ENCODE measurements at regions not wholly inside any gene's neighbourhood (a gene's known extent, or its start where the extent isn't known, plus 50 kb on each side); places are given as distances from the start of the nearest gene placed in this dataset.

DNA sequence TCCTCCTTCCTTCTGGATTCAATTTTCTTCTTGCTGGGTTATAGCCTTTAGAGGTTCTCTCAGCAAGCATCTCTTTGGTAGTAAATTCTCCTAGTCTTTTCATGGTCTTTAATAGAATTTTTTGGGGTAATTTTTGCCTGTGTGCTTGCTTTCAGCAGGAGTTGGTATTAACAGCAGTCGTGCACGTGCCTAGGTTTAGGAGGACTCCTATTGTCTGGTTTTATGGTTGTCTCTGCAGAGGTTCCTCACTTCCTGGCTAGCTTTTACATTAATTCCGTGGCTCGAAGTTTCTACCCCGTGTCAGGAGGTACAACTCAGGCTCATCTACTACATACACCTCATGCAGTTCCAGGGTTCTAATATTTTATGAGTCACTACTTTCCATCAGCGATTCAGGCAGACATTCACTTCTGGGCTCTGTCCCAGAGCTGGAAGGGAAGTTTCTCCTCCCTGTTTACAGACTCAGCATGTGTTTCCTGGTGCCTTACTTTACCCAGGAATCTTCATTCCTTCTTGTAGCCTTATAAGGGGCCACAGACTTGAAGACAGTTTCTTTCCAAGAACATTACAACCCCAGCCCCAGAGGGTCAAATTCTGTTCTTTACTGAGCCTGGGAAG is 643.6 kb downstream of the HS3ST4 start:
- no peak overlapping the region for H3K4me3 Mint-ChIP-seq (ENCODE audit: unreplicated experiment)
- intact Hi-C loops (cut with micrococcal nuclease; ENCODE audit: unreplicated experiment) = no loop called here
- no peak overlapping the region for H3K27ac Mint-ChIP-seq (ENCODE audit: unreplicated experiment)
- H3K27me3 Mint-ChIP-seq (ENCODE audit: insufficient read depth, unreplicated experiment) = peaks cover 8% of the 10 kb centered on the region
- CTCF ChIA-PET = no interaction called here
- no peaks in the 10 kb centered on the region for H3K4me1 ChIP-seq
- peaks cover 7% of the 10 kb centered on the region for H3K4me1 Mint-ChIP-seq (ENCODE audit: low read depth, unreplicated experiment)
- H3K9me3 Mint-ChIP-seq (ENCODE audit: unreplicated experiment) = no peaks in the 10 kb centered on the region
- no peak for DNase-seq
- no peaks in the 10 kb centered on the region for H3K36me3 Mint-ChIP-seq (ENCODE audit: insufficient read depth, unreplicated experiment)
- H3K36me3 ChIP-seq (ENCODE audit: control insufficient read depth, insufficient read depth, low read length) = no peaks in the 10 kb centered on the region
- H3K9me3 ChIP-seq = no peaks in the 10 kb centered on the region
- POLR2A ChIA-PET = no interaction called here
- no peak overlapping the region for H3K4me3 ChIP-seq (ENCODE audit: low read depth, low read length)
- no TSS peak for BruUV-seq (replicated peaks)
- H3K27me3 ChIP-seq (replicated peaks; ENCODE audit: control insufficient read depth, insufficient read depth, low read length) = no peaks in the 10 kb centered on the region
- TF ChIP-seq, protein P1, sequence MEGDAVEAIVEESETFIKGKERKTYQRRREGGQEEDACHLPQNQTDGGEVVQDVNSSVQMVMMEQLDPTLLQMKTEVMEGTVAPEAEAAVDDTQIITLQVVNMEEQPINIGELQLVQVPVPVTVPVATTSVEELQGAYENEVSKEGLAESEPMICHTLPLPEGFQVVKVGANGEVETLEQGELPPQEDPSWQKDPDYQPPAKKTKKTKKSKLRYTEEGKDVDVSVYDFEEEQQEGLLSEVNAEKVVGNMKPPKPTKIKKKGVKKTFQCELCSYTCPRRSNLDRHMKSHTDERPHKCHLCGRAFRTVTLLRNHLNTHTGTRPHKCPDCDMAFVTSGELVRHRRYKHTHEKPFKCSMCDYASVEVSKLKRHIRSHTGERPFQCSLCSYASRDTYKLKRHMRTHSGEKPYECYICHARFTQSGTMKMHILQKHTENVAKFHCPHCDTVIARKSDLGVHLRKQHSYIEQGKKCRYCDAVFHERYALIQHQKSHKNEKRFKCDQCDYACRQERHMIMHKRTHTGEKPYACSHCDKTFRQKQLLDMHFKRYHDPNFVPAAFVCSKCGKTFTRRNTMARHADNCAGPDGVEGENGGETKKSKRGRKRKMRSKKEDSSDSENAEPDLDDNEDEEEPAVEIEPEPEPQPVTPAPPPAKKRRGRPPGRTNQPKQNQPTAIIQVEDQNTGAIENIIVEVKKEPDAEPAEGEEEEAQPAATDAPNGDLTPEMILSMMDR (IDR thresholded peaks at IDR 0.05; ENCODE audit: insufficient read depth in 1 of 2, low read depth in 1 of 2, low read length in 1 of 2, severe bottlenecking in 1 of 2, unreplicated experiment in 1 of 2) = no peak

DNA sequence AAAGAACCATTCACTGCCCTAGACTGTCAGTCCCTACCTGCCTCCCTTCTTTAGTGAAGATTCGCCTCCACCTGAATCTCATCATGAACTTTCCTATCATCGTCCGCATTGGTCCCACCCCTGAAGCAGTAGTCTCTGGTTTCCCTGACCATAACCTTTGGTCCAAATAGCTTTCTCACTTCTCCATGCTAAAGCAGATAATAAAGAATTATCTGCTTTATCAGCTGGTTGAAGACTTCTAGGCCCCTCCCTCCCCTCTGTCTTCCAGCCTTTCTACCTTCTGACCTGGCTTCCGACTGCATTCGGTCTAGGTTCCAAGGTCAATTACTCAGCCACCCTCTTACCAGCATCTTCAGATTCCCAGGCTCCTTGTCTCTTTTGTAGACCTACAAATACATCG is 650.9 kb downstream of the HS3ST4 start:
- BruUV-seq (replicated peaks) = no TSS peak
- TF ChIP-seq, protein P1 (IDR thresholded peaks at IDR 0.05; ENCODE audit: insufficient read depth in 1 of 2, low read depth in 1 of 2, low read length in 1 of 2, severe bottlenecking in 1 of 2, unreplicated experiment in 1 of 2) = no peak

DNA sequence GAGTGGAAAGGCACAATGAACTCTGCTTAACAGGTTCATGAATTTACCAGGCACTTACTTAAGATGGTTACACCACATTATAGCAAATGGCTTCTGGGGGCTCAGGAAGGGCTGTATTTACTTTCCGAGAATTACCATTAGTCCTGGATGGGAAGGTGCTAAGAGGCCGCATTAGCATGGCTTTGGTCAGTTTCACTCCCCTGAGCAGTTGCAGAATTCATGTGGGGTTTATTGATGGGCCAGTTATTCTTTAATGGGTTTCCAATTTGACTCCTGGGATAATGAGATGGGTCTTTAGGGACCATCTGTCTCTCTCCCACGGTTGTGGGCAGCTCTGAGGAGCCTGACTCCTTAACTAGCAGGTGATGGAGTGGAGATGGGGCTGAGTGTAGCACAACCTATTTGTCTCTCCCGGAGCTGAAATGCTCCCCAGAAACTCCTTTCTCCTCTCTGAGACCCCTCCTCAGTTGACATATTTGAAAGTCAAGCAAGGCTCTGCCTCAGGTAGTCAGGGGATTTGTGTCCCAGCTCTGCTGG is 652.5 kb downstream of the HS3ST4 start:
- Histone ChIP-seq H3K27me3 (replicated peaks; ENCODE audit: control insufficient read depth, insufficient read depth, low read length) (no peaks in the 10 kb centered on the region), H3K4me3 (ENCODE audit: low read depth, low read length) (no peak overlapping the region), H3K9me3 (no peaks in the 10 kb centered on the region), H3K4me1 (no peaks in the 10 kb centered on the region), H3K36me3 (ENCODE audit: control insufficient read depth, insufficient read depth, low read length) (no peaks in the 10 kb centered on the region)
- ChIA-PET POLR2A (no interaction called here), CTCF (no interaction called here)
- Mint-ChIP-seq H3K4me3 (ENCODE audit: unreplicated experiment) (no peak overlapping the region), H3K27ac (ENCODE audit: unreplicated experiment) (no peak overlapping the region), H3K4me1 (ENCODE audit: low read depth, unreplicated experiment) (no peaks in the 10 kb centered on the region), H3K9me3 (ENCODE audit: unreplicated experiment) (no peaks in the 10 kb centered on the region), H3K27me3 (ENCODE audit: insufficient read depth, unreplicated experiment) (peaks cover 13% of the 10 kb centered on the region), H3K36me3 (ENCODE audit: insufficient read depth, unreplicated experiment) (no peaks in the 10 kb centered on the region)
- TF ChIP-seq, protein P1 (IDR thresholded peaks at IDR 0.05; ENCODE audit: insufficient read depth in 1 of 2, low read depth in 1 of 2, low read length in 1 of 2, severe bottlenecking in 1 of 2, unreplicated experiment in 1 of 2) = no peak
- no peak for DNase-seq
- intact Hi-C loops (cut with micrococcal nuclease; ENCODE audit: unreplicated experiment) = no loop called here
- no TSS peak for BruUV-seq (replicated peaks)

More for the DNA sequence above, 650.9 kb downstream of the HS3ST4 start:
- DNase-seq = no peak
- Mint-ChIP-seq H3K4me3 (ENCODE audit: unreplicated experiment) (no peak overlapping the region), H3K4me1 (ENCODE audit: low read depth, unreplicated experiment) (no peaks in the 10 kb centered on the region), H3K9me3 (ENCODE audit: unreplicated experiment) (no peaks in the 10 kb centered on the region), H3K36me3 (ENCODE audit: insufficient read depth, unreplicated experiment) (no peaks in the 10 kb centered on the region), H3K27me3 (ENCODE audit: insufficient read depth, unreplicated experiment) (peaks cover 13% of the 10 kb centered on the region), H3K27ac (ENCODE audit: unreplicated experiment) (no peak overlapping the region)
- intact Hi-C loops (cut with micrococcal nuclease; ENCODE audit: unreplicated experiment) = no loop called here
- H3K36me3 ChIP-seq (ENCODE audit: control insufficient read depth, insufficient read depth, low read length) = no peaks in the 10 kb centered on the region
- ChIA-PET POLR2A (no interaction called here), CTCF (no interaction called here)
- H3K27me3 ChIP-seq (replicated peaks; ENCODE audit: control insufficient read depth, insufficient read depth, low read length) = no peaks in the 10 kb centered on the region
- H3K4me1 ChIP-seq = no peaks in the 10 kb centered on the region
- no peaks in the 10 kb centered on the region for H3K9me3 ChIP-seq
- no peak overlapping the region for H3K4me3 ChIP-seq (ENCODE audit: low read depth, low read length)
